ENCODE measurements at regions not wholly inside any gene's neighbourhood (a gene's known extent, or its start where the extent isn't known, plus 50 kb on each side); places are given as distances from the start of the nearest gene placed in this dataset.

DNA sequence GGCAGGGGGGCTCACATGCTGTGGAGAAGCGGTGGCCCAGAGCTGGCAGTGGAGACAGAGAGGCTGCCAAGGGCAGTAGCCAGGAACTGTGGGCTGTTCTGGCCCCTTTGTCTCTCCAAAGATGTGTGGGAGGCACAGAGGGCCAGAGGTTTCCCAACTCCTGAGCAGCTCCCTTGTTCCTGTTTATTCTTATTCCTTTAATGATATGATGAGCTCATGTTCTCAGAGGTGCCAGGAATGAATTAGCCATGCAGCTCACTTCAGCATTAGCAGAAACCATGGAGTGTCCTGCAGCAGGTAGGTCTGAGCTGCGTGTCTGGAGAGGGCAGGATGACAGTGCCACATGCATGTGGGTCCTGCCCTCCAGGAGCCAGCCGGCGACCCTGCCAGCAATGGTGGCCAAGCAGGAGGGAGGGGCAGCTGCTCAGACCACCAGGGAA is 77.9 kb upstream of the FZD7 start:
- H3K4me3 ChIP-seq: no peak overlapping the region
- WGBS, 4 donors: 46 to 83% (median 70%) methylated on average over 4 of the region's 4 CpGs
- H3K36me3 ChIP-seq: no peaks in the 10 kb centered on the region
- DNase-seq (no peak), ATAC-seq (peak in 2 of 4 donors; percentile 54 to 59)
- H3K9me3 ChIP-seq: no peaks in the 10 kb centered on the region
- peaks cover 0 to 11% (median 2%) of the 10 kb centered on the region in 12 donors for H3K4me1 ChIP-seq
- H3K27ac ChIP-seq: no peak overlapping the region
- intact Hi-C loops (cut with DNase I): no loop called here
- TF ChIP-seq POLR2A (IDR thresholded peaks at IDR 0.05): no peak
- TF ChIP-seq, protein P1, sequence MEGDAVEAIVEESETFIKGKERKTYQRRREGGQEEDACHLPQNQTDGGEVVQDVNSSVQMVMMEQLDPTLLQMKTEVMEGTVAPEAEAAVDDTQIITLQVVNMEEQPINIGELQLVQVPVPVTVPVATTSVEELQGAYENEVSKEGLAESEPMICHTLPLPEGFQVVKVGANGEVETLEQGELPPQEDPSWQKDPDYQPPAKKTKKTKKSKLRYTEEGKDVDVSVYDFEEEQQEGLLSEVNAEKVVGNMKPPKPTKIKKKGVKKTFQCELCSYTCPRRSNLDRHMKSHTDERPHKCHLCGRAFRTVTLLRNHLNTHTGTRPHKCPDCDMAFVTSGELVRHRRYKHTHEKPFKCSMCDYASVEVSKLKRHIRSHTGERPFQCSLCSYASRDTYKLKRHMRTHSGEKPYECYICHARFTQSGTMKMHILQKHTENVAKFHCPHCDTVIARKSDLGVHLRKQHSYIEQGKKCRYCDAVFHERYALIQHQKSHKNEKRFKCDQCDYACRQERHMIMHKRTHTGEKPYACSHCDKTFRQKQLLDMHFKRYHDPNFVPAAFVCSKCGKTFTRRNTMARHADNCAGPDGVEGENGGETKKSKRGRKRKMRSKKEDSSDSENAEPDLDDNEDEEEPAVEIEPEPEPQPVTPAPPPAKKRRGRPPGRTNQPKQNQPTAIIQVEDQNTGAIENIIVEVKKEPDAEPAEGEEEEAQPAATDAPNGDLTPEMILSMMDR (IDR thresholded peaks at IDR 0.05): no peak
- peaks cover 0 to 2% (median 0%) of the 10 kb centered on the region in 9 donors for H3K27me3 ChIP-seq

DNA sequence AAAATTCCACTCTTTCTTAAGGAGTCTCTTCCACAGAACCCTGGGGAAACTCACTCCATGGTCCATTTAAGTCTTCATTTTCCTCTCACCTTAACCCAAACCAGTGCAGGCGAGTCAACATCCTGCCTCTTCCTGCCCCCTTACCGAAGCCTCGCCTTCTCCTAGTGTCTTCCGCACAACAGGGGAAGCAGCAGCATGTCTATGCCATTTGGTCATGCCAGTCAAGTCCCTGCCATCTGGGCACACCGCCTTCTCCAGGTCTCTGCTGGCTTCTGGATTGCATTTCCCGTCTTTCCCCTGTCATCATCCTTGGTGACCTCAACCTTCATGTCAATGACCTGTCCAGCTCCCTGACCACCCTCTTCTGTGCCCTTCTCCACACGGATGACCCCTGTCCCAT is 77.3 kb upstream of the FZD7 start:
- WGBS, 4 donors: 77 to 88% (median 85%) methylated on average over 7 of the region's 7 CpGs
- Histone ChIP-seq H3K27me3 (no peaks in the 10 kb centered on the region), H3K9me3 (no peaks in the 10 kb centered on the region), H3K27ac (no peak overlapping the region), H3K4me3 (no peak overlapping the region), H3K4me1 (peaks cover 0 to 11% (median 2%) of the 10 kb centered on the region in 12 donors), H3K36me3 (no peaks in the 10 kb centered on the region)
- no peak for TF ChIP-seq POLR2A (IDR thresholded peaks at IDR 0.05)
- TF ChIP-seq, protein P1 (IDR thresholded peaks at IDR 0.05): no peak
- ATAC-seq (no peak), DNase-seq (no peak)
- intact Hi-C loops (cut with DNase I): no loop called here

DNA sequence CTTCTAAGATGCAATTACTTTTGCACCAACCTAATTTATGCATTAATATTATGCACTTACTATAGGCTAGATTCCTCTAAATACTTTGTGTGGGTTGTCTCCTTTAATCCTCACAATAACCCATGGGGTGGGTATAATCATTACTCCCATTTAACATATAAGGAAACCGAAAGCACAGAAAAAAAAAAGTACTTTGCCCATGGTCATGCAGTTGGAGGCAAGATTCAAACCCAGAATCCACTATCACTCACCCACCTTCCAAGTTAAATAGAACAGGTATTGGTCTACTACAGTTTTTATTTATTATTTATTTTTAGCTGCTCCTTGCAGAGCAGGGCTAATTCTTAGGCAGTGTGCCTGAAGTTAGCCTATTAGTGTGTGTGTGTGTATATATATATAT is 76.6 kb upstream of the FZD7 start:
- TF ChIP-seq, protein P1 (IDR thresholded peaks at IDR 0.05): no peak
- no peak for TF ChIP-seq POLR2A (IDR thresholded peaks at IDR 0.05)
- Histone ChIP-seq H3K27me3 (no peaks in the 10 kb centered on the region), H3K4me1 (peaks cover 0 to 11% (median 2%) of the 10 kb centered on the region in 12 donors)

DNA sequence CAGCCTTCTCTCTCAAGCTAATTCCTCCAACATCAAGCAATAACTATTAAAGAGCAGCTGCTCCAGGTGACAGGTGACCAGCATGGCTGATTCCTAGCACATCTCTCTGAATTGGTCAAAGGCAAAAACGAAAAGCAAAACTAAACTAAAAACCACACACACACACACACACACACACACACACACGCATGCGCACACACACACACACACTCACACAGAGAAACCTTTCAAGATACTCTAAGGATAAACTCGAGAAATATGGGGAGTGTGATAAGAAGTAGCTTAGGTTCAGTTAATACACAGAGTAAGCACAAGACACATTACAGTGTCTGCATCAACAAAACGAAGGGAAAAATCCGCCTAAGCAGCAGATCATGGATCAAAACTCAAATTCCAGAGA is 74.5 kb upstream of the FZD7 start:
- DNase-seq: no peak
- H3K9me3 ChIP-seq: no peaks in the 10 kb centered on the region
- ATAC-seq: no peak
- H3K27me3 ChIP-seq: no peaks in the 10 kb centered on the region
- intact Hi-C loops (cut with DNase I): no loop called here
- WGBS, 4 donors: 65 to 83% (median 71%) methylated on average over 6 of the region's 6 CpGs
- no peaks in the 10 kb centered on the region for H3K36me3 ChIP-seq
- no peak overlapping the region for H3K27ac ChIP-seq
- H3K4me1 ChIP-seq: peaks cover 0 to 2% (median 0%) of the 10 kb centered on the region in 12 donors
- TF ChIP-seq, protein P1 (IDR thresholded peaks at IDR 0.05): no peak
- TF ChIP-seq POLR2A (IDR thresholded peaks at IDR 0.05): no peak
- no peak overlapping the region for H3K4me3 ChIP-seq

More for the DNA sequence above, 76.6 kb upstream of the FZD7 start:
- intact Hi-C loops (cut with DNase I): no loop called here
- Histone ChIP-seq H3K36me3 (no peaks in the 10 kb centered on the region), H3K9me3 (no peaks in the 10 kb centered on the region), H3K4me3 (no peak overlapping the region), H3K27ac (no peak overlapping the region)
- ATAC-seq: no peak
- WGBS, 4 donors: 85 to 95% (median 88%) methylated on average over 1 of the region's 1 CpG
- no peak for DNase-seq
